B cell (primary cell): ENCODE measurements at regions not wholly inside any gene's neighbourhood (a gene's known extent, or its start where the extent isn't known, plus 50 kb on each side); places are given as distances from the start of the nearest gene placed in this dataset.

Experiments
- ATAC-seq: fragments of 200-7000 bp; cut with Tn5 transposase; one replicate; pipeline ENCODE4 v1.10.0; 2021; ENCODE audit warnings: low read depth, mild to moderate bottlenecking, moderate number of reproducible peaks, moderate library complexity
- CTCF ChIA-PET: fragments of 350-600 bp; sonication (Branson Sonifier 250); formaldehyde crosslinking; loops from one replicate; lab custom pipeline; 2021; ENCODE audit warnings: antibody characterized with exemption, inconsistent platforms; lab: Charles Lee
- POLR2A ChIA-PET: fragments of 350-600 bp; sonication (Branson Sonifier 250); formaldehyde crosslinking; loops from one replicate; lab custom pipeline; 2021; ENCODE audit warnings: antibody characterized with exemption; lab: Charles Lee
- DNase-seq: peaks from one replicate; pipeline ENCODE4 v3.0.0; 2013
- H2AFZ ChIP-seq: 2 replicates; pipeline ENCODE4 v1.6.1; 2012; ENCODE audit warnings: mild to moderate bottlenecking, low read depth, low read length; ENCODE audit not compliant: insufficient read depth, poor library complexity, severe bottlenecking
- H3K27ac ChIP-seq, 2 donors: 1 replicate in 1 of 2; 2 replicates in 1 of 2; pipeline ENCODE4 v1.5.1; 2012 to 2013; ENCODE audit warnings: low read length in 2 of 2, mild to moderate bottlenecking in 2 of 2, moderate library complexity in 1 of 2
- H3K27me3 ChIP-seq, 4 experiments: fragments of 200-600 bp in 1 of 4; sonication (generic) in 1 of 4; replicated peaks in 1 of 4; 1 replicate in 2 of 4; 2 replicates in 2 of 4; pipeline versions ENCODE4 v1.6.1 to v1.7.0; 2013 to 2016; ENCODE audit warnings: low read length in 3 of 4, mild to moderate bottlenecking in 2 of 4, mixed read lengths in 1 of 4, moderate library complexity in 1 of 4; ENCODE audit not compliant: insufficient read depth in 4 of 4, control insufficient read depth in 3 of 4; ENCODE audit errors: control extremely low read depth in 1 of 4
- H3K36me3 ChIP-seq, 2 experiments: replicated peaks in 1 of 2; 1 replicate in 1 of 2; 2 replicates in 1 of 2; pipeline versions ENCODE4 v1.6.1 to v1.7.1; 2013; ENCODE audit warnings: low read length in 1 of 2; ENCODE audit not compliant: insufficient read depth in 2 of 2, control insufficient read depth in 1 of 2; ENCODE audit errors: control extremely low read depth in 1 of 2, extremely low read depth in 1 of 2
- H3K4me1 ChIP-seq, 2 donors: fragments of 200-600 bp in 1 of 2; sonication (generic) in 1 of 2; 1 replicate in 1 of 2; 2 replicates in 1 of 2; pipeline versions ENCODE4 v1.5.1 to v1.6.1; 2013 to 2017; ENCODE audit warnings: low read length in 2 of 2; ENCODE audit not compliant: control insufficient read depth in 2 of 2, insufficient read depth in 2 of 2
- H3K4me2 ChIP-seq: replicated peaks from 2 replicates; pipeline ENCODE3; 2012; ENCODE audit warnings: mild to moderate bottlenecking, low read depth, low read length; ENCODE audit not compliant: poor library complexity, severe bottlenecking
- H3K4me3 ChIP-seq, 5 experiments: fragments of 200-600 bp in 1 of 5; sonication (generic) in 1 of 5; 1 replicate in 3 of 5; 2 replicates in 2 of 5; pipeline versions ENCODE4 v1.5.1 to v1.7.0; 2011 to 2016; ENCODE audit warnings: low read length in 4 of 5, mild to moderate bottlenecking in 4 of 5, low read depth in 2 of 5, control low read depth in 1 of 5, moderate library complexity in 1 of 5; ENCODE audit not compliant: insufficient read depth in 1 of 5; ENCODE audit errors: control extremely low read depth in 1 of 5, extremely low read depth in 1 of 5
- H3K79me2 ChIP-seq: fragments of 200-600 bp; sonication (generic); one replicate; pipeline ENCODE4 v1.6.0; 2016; ENCODE audit warnings: low read length; ENCODE audit not compliant: control insufficient read depth, insufficient read depth
- H3K9ac ChIP-seq: fragments of 200-600 bp; sonication (generic); 2 replicates; pipeline ENCODE4 v1.6.1; 2017; ENCODE audit warnings: mild to moderate bottlenecking, low read length, moderate library complexity
- H3K9me3 ChIP-seq, 3 donors: one replicate each; pipeline versions ENCODE4 v1.6.1 to v1.7.1; 2013; ENCODE audit warnings: low read length in 2 of 3; ENCODE audit not compliant: control insufficient read depth in 2 of 3, insufficient read depth in 1 of 3; ENCODE audit errors: control extremely low read depth in 1 of 3
- H4K20me1 ChIP-seq: 2 replicates; pipeline ENCODE4 v1.6.0; 2012; ENCODE audit warnings: mild to moderate bottlenecking, low read length; ENCODE audit not compliant: insufficient read depth, control insufficient read depth, poor library complexity, severe bottlenecking
- H3K27ac Mint-ChIP-seq: one replicate; pipeline ENCODE4 v1.8.0; 2021; ENCODE audit warnings: mixed read lengths
- H3K27me3 Mint-ChIP-seq: one replicate; pipeline ENCODE4 v1.8.0; 2021; ENCODE audit warnings: mixed read lengths
- H3K4me1 Mint-ChIP-seq: one replicate; pipeline ENCODE4 v1.8.0; 2021; ENCODE audit warnings: mixed read lengths
- H3K4me3 Mint-ChIP-seq: one replicate; pipeline ENCODE4 v1.8.0; 2021; ENCODE audit warnings: mixed read lengths
- H3K9me3 Mint-ChIP-seq: one replicate; pipeline ENCODE4 v1.8.0; 2022; ENCODE audit warnings: mixed read lengths; ENCODE audit not compliant: insufficient read depth
- EZH2 ChIP-seq: IDR thresholded peaks from 2 replicates; pipeline ENCODE4 v1.6.1; 2012; ENCODE audit warnings: borderline replicate concordance, low read depth, mild to moderate bottlenecking, moderate library complexity, low read length; ENCODE audit not compliant: insufficient read depth, poor library complexity, severe bottlenecking
- intact Hi-C: fragments of 100-400 bp; cut with micrococcal nuclease; formaldehyde crosslinking; loops from one replicate; pipeline ENCODE4 v1.10.0; 2022
- TF ChIP-seq, protein P1 (sequence below): fragments of 200-600 bp; IDR thresholded peaks from one replicate; pipeline ENCODE4 v1.8.0; 2022; ENCODE audit warnings: antibody characterized with exemption, mild to moderate bottlenecking

- Mint-ChIP-seq H3K4me3 (no peak overlapping the region), H3K27ac (no peak overlapping the region), H3K9me3 (peaks cover 5% of the 10 kb centered on the region), H3K27me3 (no peaks in the 10 kb centered on the region), H3K4me1 (no peaks in the 10 kb centered on the region)
- no peak overlapping the region for H2AFZ ChIP-seq
- H3K9me3 ChIP-seq = no peaks in the 10 kb centered on the region
- intact Hi-C loops = no loop called here
- ATAC-seq (no peak), DNase-seq (no peak)
- H3K79me2 ChIP-seq = no peaks in the 10 kb centered on the region
- CTCF ChIA-PET = no interaction called here
- H3K9ac ChIP-seq = no peak overlapping the region
- no peak overlapping the region for H3K4me2 ChIP-seq
- no peaks in the 10 kb centered on the region for H3K4me1 ChIP-seq
- H4K20me1 ChIP-seq = no peaks in the 10 kb centered on the region
- POLR2A ChIA-PET = no interaction called here
- H3K27ac ChIP-seq = no peak overlapping the region
- no peak for TF ChIP-seq EZH2
- TF ChIP-seq, protein P1, sequence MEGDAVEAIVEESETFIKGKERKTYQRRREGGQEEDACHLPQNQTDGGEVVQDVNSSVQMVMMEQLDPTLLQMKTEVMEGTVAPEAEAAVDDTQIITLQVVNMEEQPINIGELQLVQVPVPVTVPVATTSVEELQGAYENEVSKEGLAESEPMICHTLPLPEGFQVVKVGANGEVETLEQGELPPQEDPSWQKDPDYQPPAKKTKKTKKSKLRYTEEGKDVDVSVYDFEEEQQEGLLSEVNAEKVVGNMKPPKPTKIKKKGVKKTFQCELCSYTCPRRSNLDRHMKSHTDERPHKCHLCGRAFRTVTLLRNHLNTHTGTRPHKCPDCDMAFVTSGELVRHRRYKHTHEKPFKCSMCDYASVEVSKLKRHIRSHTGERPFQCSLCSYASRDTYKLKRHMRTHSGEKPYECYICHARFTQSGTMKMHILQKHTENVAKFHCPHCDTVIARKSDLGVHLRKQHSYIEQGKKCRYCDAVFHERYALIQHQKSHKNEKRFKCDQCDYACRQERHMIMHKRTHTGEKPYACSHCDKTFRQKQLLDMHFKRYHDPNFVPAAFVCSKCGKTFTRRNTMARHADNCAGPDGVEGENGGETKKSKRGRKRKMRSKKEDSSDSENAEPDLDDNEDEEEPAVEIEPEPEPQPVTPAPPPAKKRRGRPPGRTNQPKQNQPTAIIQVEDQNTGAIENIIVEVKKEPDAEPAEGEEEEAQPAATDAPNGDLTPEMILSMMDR = no peak
- H3K36me3 ChIP-seq = no peaks in the 10 kb centered on the region
- no peak overlapping the region for H3K4me3 ChIP-seq
- no peaks in the 10 kb centered on the region for H3K27me3 ChIP-seq
Observed at GRCh38 chr2:51846796-51847195, 814.9 kb upstream of the NRXN1 start.

DNA sequence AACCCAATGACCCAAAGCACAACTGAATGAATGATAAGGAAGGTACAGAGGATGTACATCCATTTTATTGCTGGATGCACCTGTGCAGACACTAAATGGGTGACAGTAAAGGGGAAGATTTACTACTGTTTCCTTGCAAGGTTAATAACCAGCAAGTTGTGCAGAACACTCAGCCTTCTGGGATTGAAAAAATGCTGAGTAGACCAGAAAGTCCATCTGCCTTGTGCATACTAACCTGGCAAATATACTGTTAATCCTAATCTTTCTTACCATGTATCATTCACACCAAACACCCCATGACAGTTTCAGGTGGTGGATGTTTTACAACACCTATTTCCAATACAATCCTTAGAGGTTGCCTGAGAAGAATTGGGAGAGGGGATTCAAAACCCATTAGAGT lies 814.1 kb upstream of the NRXN1 start:
- Histone ChIP-seq H3K4me2 (no peak overlapping the region), H3K4me3 (no peak overlapping the region), H3K9me3 (no peaks in the 10 kb centered on the region), H3K9ac (no peak overlapping the region), H3K4me1 (no peaks in the 10 kb centered on the region), H3K27ac (no peak overlapping the region), H3K79me2 (no peaks in the 10 kb centered on the region), H3K27me3 (no peaks in the 10 kb centered on the region), H3K36me3 (no peaks in the 10 kb centered on the region), H2AFZ (no peak overlapping the region), H4K20me1 (no peaks in the 10 kb centered on the region)
- intact Hi-C loops = no loop called here
- no peak overlapping the region for H3K4me3 Mint-ChIP-seq
- ATAC-seq = no peak
- H3K4me1 Mint-ChIP-seq = no peaks in the 10 kb centered on the region
- no peak for DNase-seq
- ChIA-PET POLR2A (no interaction called here), CTCF (no interaction called here)
- peaks cover 9% of the 10 kb centered on the region for H3K9me3 Mint-ChIP-seq
- H3K27me3 Mint-ChIP-seq = no peaks in the 10 kb centered on the region
- TF ChIP-seq, protein P1 = no peak
- TF ChIP-seq EZH2 = no peak
- no peak overlapping the region for H3K27ac Mint-ChIP-seq
